ENCODE measurements at regions not wholly inside any gene's neighbourhood (a gene's known extent, or its start where the extent isn't known, plus 50 kb on each side); places are given as distances from the start of the nearest gene placed in this dataset.

GRCh38 chr12:127024791-127025190 is 1242.2 kb upstream of the TMEM132C start:
- H2BK5ac ChIP-seq (ENCODE audit: low read depth, low read length): no peak overlapping the region
- DNase-seq (ENCODE audit: low read depth in 1 of 2, low spot score in 2 of 2): no peak
- POLR2A ChIA-PET (ENCODE audit: partially characterized antibody): interaction anchor here (0.6 kb wide), 1 partner anchor 82 kb away, joined by 3 read pairs; no protein-coding TSS in a partner anchor
- H3K4me3 ChIP-seq (ENCODE audit: extremely low read depth in 1 of 4, insufficient read depth in 2 of 4, low read depth in 3 of 4, low read length in 4 of 4): no peak overlapping the region
- no peak overlapping the region; a peak in 1 of 4 replicates for H3K4me2 ChIP-seq (ENCODE audit: insufficient read depth in 1 of 2, low read depth in 2 of 2, low read length in 2 of 2)
- WGBS, 2 experiments (ENCODE audit: extremely low coverage in 1 of 2, insufficient coverage in 1 of 2, insufficient read length in 1 of 2, insufficient replicate concordance in 2 of 2, low coverage in 1 of 2, low lambda C conversion rate in 2 of 2, missing lambda C conversion rate in 1 of 2): 79% methylated on average over 2 of the region's 2 CpGs; no CpG with 5 or more reads in 1 of the 2 experiments
- no peak overlapping the region for H4K8ac ChIP-seq (ENCODE audit: extremely low read depth, insufficient read depth, low read length)
- H2AFZ ChIP-seq (ENCODE audit: low read length): peak overlapping the region; percentile 67; the same call in 1 of the 2 replicates
- no peak overlapping the region for H3K4ac ChIP-seq (replicated peaks; ENCODE audit: insufficient read length, low read depth, low read length)
- no peaks in the 10 kb centered on the region for H3K79me2 ChIP-seq (ENCODE audit: control insufficient read depth in 1 of 2, insufficient read depth in 2 of 2, low read length in 2 of 2)
- no peak overlapping the region for H2BK15ac ChIP-seq (ENCODE audit: low read length)
- H2BK12ac ChIP-seq (ENCODE audit: low read depth, low read length): no peak overlapping the region
- H3K9me3 ChIP-seq (ENCODE audit: insufficient read depth in 2 of 2, low read depth in 1 of 2, low read length in 1 of 2): no peaks in the 10 kb centered on the region
- no peak overlapping the region for H2BK20ac ChIP-seq (ENCODE audit: low read length)
- no peaks in the 10 kb centered on the region for H3K27me3 ChIP-seq (replicated peaks in 1 of 4; ENCODE audit: control insufficient read depth in 3 of 4, extremely low read depth in 1 of 4, insufficient read depth in 3 of 4, low read length in 3 of 4)
- H3K18ac ChIP-seq (ENCODE audit: extremely low read depth, low read length): no peak overlapping the region
- no peak overlapping the region for H4K91ac ChIP-seq (replicated peaks; ENCODE audit: insufficient read length, low read length)
- no peaks in the 10 kb centered on the region; a peak in 1 of 8 replicates for H3K36me3 ChIP-seq (ENCODE audit: control insufficient read depth in 2 of 4, insufficient read depth in 4 of 4, low read length in 3 of 4)
- 0 out of 7 replicates have a peak, but pooled peaks cover 0 to 3% (median 0%) of the 10 kb centered on the region in 4 experiments for H3K4me1 ChIP-seq (replicated peaks in 1 of 4; ENCODE audit: control insufficient read depth in 3 of 4, insufficient read depth in 4 of 4, low read length in 3 of 4)
- H3K56ac ChIP-seq (replicated peaks; ENCODE audit: insufficient read length, low read depth, low read length): no peak overlapping the region
- H4K20me1 ChIP-seq (replicated peaks in 1 of 2; ENCODE audit: control insufficient read depth in 1 of 2, insufficient read depth in 2 of 2, low read length in 2 of 2): no peaks in the 10 kb centered on the region
- H3K27ac ChIP-seq (ENCODE audit: low read depth, low read length): no peak overlapping the region
- no peak overlapping the region for H3K23ac ChIP-seq (ENCODE audit: insufficient read length)
- no peak overlapping the region for H3K14ac ChIP-seq (ENCODE audit: insufficient read length)
- CTCF ChIA-PET (ENCODE audit: partially characterized antibody): interaction anchor here (1.1 to 2.2 kb wide), 3 partner anchors 8 to 216 kb away, joined by 3 to 8 read pairs (median 3); no protein-coding TSS in a partner anchor
- no peaks in the 10 kb centered on the region for H3K79me1 ChIP-seq (ENCODE audit: low read depth, low read length)
- no peaks in the 10 kb centered on the region for H3K23me2 ChIP-seq (ENCODE audit: low read depth, low read length)
- H2BK120ac ChIP-seq (replicated peaks; ENCODE audit: low read depth, low read length): no peak overlapping the region
- H4K5ac ChIP-seq (ENCODE audit: insufficient read length, low read depth, low read length): no peak overlapping the region
- H2AK5ac ChIP-seq (ENCODE audit: low read depth, low read length): no peak overlapping the region
- FAIRE-seq: no peak
- H3K9ac ChIP-seq (replicated peaks in 1 of 4; ENCODE audit: extremely low read depth in 1 of 4, low read depth in 3 of 4, low read length in 3 of 4): no peak overlapping the region
- TF ChIP-seq SP4 (IDR thresholded peaks at IDR 0.05; ENCODE audit: low read length): no peak
- no peak for TF ChIP-seq RFX5 (IDR thresholded peaks at IDR 0.05; ENCODE audit: borderline replicate concordance, low read depth, low read length)
- no peak for TF ChIP-seq SUZ12 (IDR thresholded peaks at IDR 0.05; ENCODE audit: low read length)
- no peak for TF ChIP-seq KDM4A (IDR thresholded peaks at IDR 0.05; ENCODE audit: low read depth, low read length, severe bottlenecking)
- no peak for TF ChIP-seq TBP (IDR thresholded peaks at IDR 0.05; ENCODE audit: low read depth, low read length)
